Loucy (cell line): ENCODE measurements at regions not wholly inside any gene's neighbourhood (a gene's known extent, or its start where the extent isn't known, plus 50 kb on each side); places are given as distances from the start of the nearest gene placed in this dataset.

Source experiments
- EZH2phosphoT487 ChIP-seq: fragments of 200-600 bp; IDR thresholded peaks from 2 replicates; pipeline ENCODE4 v1.6.1; 2018; ENCODE audit warnings: antibody characterized with exemption, mild to moderate bottlenecking, moderate library complexity, borderline replicate concordance
- TF ChIP-seq, protein P1 (sequence below): fragments of 200-600 bp; sonication (generic); conservative IDR thresholded peaks from 2 replicates; pipeline ENCODE4 v1.5.1; 2014; ENCODE audit warnings: mild to moderate bottlenecking, antibody characterized with exemption, low read length

DNA sequence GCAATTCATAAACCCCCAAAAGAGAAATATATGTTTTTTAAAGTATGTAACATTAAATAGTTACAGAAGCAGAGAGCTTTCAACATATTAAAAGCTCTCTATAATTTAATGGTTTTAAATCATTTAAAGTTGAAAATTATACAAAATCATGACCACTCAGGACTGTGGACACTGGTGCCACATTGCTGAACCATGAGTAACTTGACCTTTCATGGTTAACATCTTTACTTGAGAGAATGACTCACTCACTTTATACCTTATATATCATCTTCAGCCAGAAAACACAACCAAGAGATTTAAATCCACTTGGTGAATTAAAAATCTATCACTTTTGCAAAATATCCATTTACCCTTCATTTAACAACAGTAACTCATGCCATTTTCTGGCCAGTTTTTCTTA is 584.3 kb upstream of the SMIM31 start:
- TF ChIP-seq, protein P1, sequence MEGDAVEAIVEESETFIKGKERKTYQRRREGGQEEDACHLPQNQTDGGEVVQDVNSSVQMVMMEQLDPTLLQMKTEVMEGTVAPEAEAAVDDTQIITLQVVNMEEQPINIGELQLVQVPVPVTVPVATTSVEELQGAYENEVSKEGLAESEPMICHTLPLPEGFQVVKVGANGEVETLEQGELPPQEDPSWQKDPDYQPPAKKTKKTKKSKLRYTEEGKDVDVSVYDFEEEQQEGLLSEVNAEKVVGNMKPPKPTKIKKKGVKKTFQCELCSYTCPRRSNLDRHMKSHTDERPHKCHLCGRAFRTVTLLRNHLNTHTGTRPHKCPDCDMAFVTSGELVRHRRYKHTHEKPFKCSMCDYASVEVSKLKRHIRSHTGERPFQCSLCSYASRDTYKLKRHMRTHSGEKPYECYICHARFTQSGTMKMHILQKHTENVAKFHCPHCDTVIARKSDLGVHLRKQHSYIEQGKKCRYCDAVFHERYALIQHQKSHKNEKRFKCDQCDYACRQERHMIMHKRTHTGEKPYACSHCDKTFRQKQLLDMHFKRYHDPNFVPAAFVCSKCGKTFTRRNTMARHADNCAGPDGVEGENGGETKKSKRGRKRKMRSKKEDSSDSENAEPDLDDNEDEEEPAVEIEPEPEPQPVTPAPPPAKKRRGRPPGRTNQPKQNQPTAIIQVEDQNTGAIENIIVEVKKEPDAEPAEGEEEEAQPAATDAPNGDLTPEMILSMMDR, result no peak
- no peak for TF ChIP-seq EZH2phosphoT487
